ENCODE measurements at regions not wholly inside any gene's neighbourhood (a gene's known extent, or its start where the extent isn't known, plus 50 kb on each side); places are given as distances from the start of the nearest gene placed in this dataset.
"Not testable (repeated sequence)": the region's sequence is repeated elsewhere in the genome, so short reads cannot be mapped to it uniquely, and the experiment has no call there.

- no peak overlapping the region for H3K4me3 ChIP-seq (ENCODE audit: low read depth, low read length)
- DNase-seq (ENCODE audit: low read depth): no peak
- H3K27me3 ChIP-seq (ENCODE audit: control insufficient read depth, insufficient read depth, low read length): no peaks in the 10 kb centered on the region
- no peak for TF ChIP-seq CTCF (IDR thresholded peaks at IDR 0.05; ENCODE audit: insufficient read depth, low read length, poor library complexity, severe bottlenecking)
- no peaks in the 10 kb centered on the region for H3K36me3 ChIP-seq (ENCODE audit: control insufficient read depth, insufficient read depth, low read length)
Measured at GRCh38 chrX:92249125-92249524, 469.9 kb downstream of the PCDH11X start.

- no peak overlapping the region for H3K4me3 ChIP-seq (ENCODE audit: low read depth, low read length)
- H3K27me3 ChIP-seq (ENCODE audit: control insufficient read depth, insufficient read depth, low read length): no peaks in the 10 kb centered on the region
- no peak for TF ChIP-seq CTCF (IDR thresholded peaks at IDR 0.05; ENCODE audit: insufficient read depth, low read length, poor library complexity, severe bottlenecking)
- DNase-seq (ENCODE audit: low read depth): no peak
- no peaks in the 10 kb centered on the region for H3K36me3 ChIP-seq (ENCODE audit: control insufficient read depth, insufficient read depth, low read length)
Measured at GRCh38 chrX:92260102-92260501, 480.9 kb downstream of the PCDH11X start.

GRCh38 chrX:92270936-92271855 is 492.0 kb downstream of the PCDH11X start:
- TF ChIP-seq CTCF (IDR thresholded peaks at IDR 0.05; ENCODE audit: insufficient read depth, low read length, poor library complexity, severe bottlenecking): no peak
- no peak for DNase-seq (ENCODE audit: low read depth)
- Histone ChIP-seq H3K27me3 (ENCODE audit: control insufficient read depth, insufficient read depth, low read length) (no peaks in the 10 kb centered on the region), H3K4me3 (ENCODE audit: low read depth, low read length) (no peak overlapping the region), H3K36me3 (ENCODE audit: control insufficient read depth, insufficient read depth, low read length) (no peaks in the 10 kb centered on the region)

GRCh38 chrX:92278556-92278955 is 499.4 kb downstream of the PCDH11X start:
- H3K4me3 ChIP-seq (ENCODE audit: low read depth, low read length); H3K27me3 ChIP-seq (ENCODE audit: control insufficient read depth, insufficient read depth, low read length); DNase-seq (ENCODE audit: low read depth): not testable (repeated sequence)

GRCh38 chrX:92280347-92280746 is 501.2 kb downstream of the PCDH11X start:
- H3K27me3 ChIP-seq (ENCODE audit: control insufficient read depth, insufficient read depth, low read length); H3K36me3 ChIP-seq (ENCODE audit: control insufficient read depth, insufficient read depth, low read length); H3K4me3 ChIP-seq (ENCODE audit: low read depth, low read length); DNase-seq (ENCODE audit: low read depth): not testable (repeated sequence)

More at GRCh38 chrX:92278556-92278955, 499.4 kb downstream of the PCDH11X start:
- not testable (repeated sequence) for H3K36me3 ChIP-seq (ENCODE audit: control insufficient read depth, insufficient read depth, low read length)

GRCh38 chrX:92283308-92283707 is 504.1 kb downstream of the PCDH11X start:
- DNase-seq (ENCODE audit: low read depth): no peak
- no peaks in the 10 kb centered on the region for H3K36me3 ChIP-seq (ENCODE audit: control insufficient read depth, insufficient read depth, low read length)
- no peak for TF ChIP-seq CTCF (IDR thresholded peaks at IDR 0.05; ENCODE audit: insufficient read depth, low read length, poor library complexity, severe bottlenecking)
- no peak overlapping the region for H3K4me3 ChIP-seq (ENCODE audit: low read depth, low read length)
- no peaks in the 10 kb centered on the region for H3K27me3 ChIP-seq (ENCODE audit: control insufficient read depth, insufficient read depth, low read length)

- not testable (repeated sequence) for H3K4me3 ChIP-seq (ENCODE audit: low read depth, low read length); H3K27me3 ChIP-seq (ENCODE audit: control insufficient read depth, insufficient read depth, low read length); H3K36me3 ChIP-seq (ENCODE audit: control insufficient read depth, insufficient read depth, low read length); DNase-seq (ENCODE audit: low read depth)
Measured at GRCh38 chrX:92298067-92298466, 518.9 kb downstream of the PCDH11X start.

GRCh38 chrX:92333194-92333593 is 554.0 kb downstream of the PCDH11X start:
- H3K36me3 ChIP-seq (ENCODE audit: control insufficient read depth, insufficient read depth, low read length); DNase-seq (ENCODE audit: low read depth); H3K27me3 ChIP-seq (ENCODE audit: control insufficient read depth, insufficient read depth, low read length); H3K4me3 ChIP-seq (ENCODE audit: low read depth, low read length): not testable (repeated sequence)

- H3K27me3 ChIP-seq (ENCODE audit: control insufficient read depth, insufficient read depth, low read length); H3K4me3 ChIP-seq (ENCODE audit: low read depth, low read length); DNase-seq (ENCODE audit: low read depth); H3K36me3 ChIP-seq (ENCODE audit: control insufficient read depth, insufficient read depth, low read length): not testable (repeated sequence)
Measured at GRCh38 chrX:92351065-92351464, 571.9 kb downstream of the PCDH11X start.
